OCI-LY3 (cell line): ENCODE measurements at regions not wholly inside any gene's neighbourhood (a gene's known extent, or its start where the extent isn't known, plus 50 kb on each side); places are given as distances from the start of the nearest gene placed in this dataset.

Experiments
- H2AFZ ChIP-seq: fragments of 200-600, 300-600 bp; shearing (Covaris generic); 2 replicates; pipeline ENCODE4 v1.6.0; 2014; ENCODE audit warnings: antibody characterized with exemption, low read depth, low read length
- H3K27ac ChIP-seq: fragments of 200-600, 300-600 bp; sonication (generic); 2 replicates; pipeline ENCODE4 v1.5.1; 2014; ENCODE audit warnings: mild to moderate bottlenecking, low read length, moderate library complexity, mixed read lengths
- H3K27me3 ChIP-seq: fragments of 200-600, 300-600 bp; sonication (generic); 2 replicates; pipeline ENCODE4 v1.6.1; 2014; ENCODE audit warnings: low read depth, low read length, mixed read lengths
- H3K36me3 ChIP-seq: fragments of 200-600, 300-600 bp; sonication (generic); replicated peaks from 2 replicates; pipeline ENCODE3; 2014; ENCODE audit warnings: low read depth, low read length, mixed read lengths
- H3K4me1 ChIP-seq: fragments of 300-600, 200-600 bp; sonication (generic); 2 replicates; pipeline ENCODE4 v1.6.1; 2014; ENCODE audit warnings: low read length, mixed read lengths
- H3K4me2 ChIP-seq: fragments of 200-600, 300-600 bp; sonication (generic); 2 replicates; pipeline ENCODE4 v1.6.1; 2014; ENCODE audit warnings: low read length, mixed read lengths
- H3K4me3 ChIP-seq: fragments of 300-600, 200-600 bp; sonication (generic); 2 replicates; pipeline ENCODE4 v1.5.1; 2014; ENCODE audit warnings: antibody characterized with exemption, mild to moderate bottlenecking, low read length, moderate library complexity
- H3K79me2 ChIP-seq: fragments of 300-600, 200-600 bp; shearing (Covaris generic); 2 replicates; pipeline ENCODE4 v1.6.1; 2014; ENCODE audit warnings: mild to moderate bottlenecking, low read length, mixed read lengths
- H3K9ac ChIP-seq: fragments of 300-600, 200-600 bp; shearing (Covaris generic); 2 replicates; pipeline ENCODE4 v1.6.0; 2014; ENCODE audit warnings: mild to moderate bottlenecking, low read length, moderate library complexity
- H3K9me3 ChIP-seq: fragments of 200-600, 300-600 bp; shearing (Covaris generic); 2 replicates; pipeline ENCODE4 v1.6.1; 2014; ENCODE audit warnings: low read length, mixed read lengths; ENCODE audit not compliant: insufficient read depth
- H4K20me1 ChIP-seq: fragments of 200-600, 300-600 bp; sonication (generic); 2 replicates; pipeline ENCODE4 v1.6.1; 2016; ENCODE audit warnings: low read length, mixed read lengths; ENCODE audit not compliant: insufficient read depth
- CTCF ChIP-seq: fragments of 200-600, 300-600 bp; sonication (generic); IDR thresholded peaks from 2 replicates; pipeline ENCODE4 v1.5.1; 2014; ENCODE audit warnings: antibody characterized with exemption, low read length, low read depth
- EZH2phosphoT487 ChIP-seq: fragments of 200-600 bp; shearing (Covaris generic); IDR thresholded peaks from 2 replicates; pipeline ENCODE4 v1.6.1; 2018; ENCODE audit warnings: antibody characterized with exemption, mixed run types, low read depth

DNA sequence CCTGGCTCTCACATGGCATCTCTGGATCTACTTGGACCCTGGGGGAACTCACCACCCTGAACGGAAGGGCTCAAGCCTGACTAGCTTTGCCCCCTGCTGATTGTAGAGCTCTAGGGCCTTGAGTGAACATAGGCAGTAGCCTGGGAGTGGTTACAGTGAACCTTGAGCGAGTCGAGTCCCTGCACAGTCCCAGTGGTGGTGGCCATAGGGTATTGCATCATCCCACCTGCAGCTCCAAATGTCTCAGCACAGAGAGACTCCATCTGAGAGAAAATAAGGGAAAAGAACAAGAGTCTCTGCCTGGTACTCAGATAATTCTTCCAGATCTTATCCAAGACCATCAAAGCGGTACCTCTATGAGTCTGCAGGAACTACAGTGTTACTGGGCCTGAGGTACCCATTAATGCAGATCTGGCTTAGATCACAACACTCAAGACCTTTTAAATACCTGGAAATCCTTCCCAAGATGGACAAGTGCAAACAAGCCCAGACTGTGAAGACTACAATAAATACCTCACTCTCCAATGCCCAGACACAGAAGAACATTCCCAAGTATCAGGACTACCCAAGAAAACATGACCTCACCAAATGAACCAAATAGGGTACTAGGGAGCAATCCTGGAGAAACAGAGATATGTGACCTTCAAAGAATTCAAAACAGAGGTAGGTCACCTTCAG is 167.5 kb upstream of the TET2 start:
- H3K9me3 ChIP-seq, result peaks cover 10% of the 10 kb centered on the region; the same call in 1 of the 2 replicates
- peaks cover 4% of the 10 kb centered on the region for H3K36me3 ChIP-seq
- H2AFZ ChIP-seq, result no peak overlapping the region
- no peaks in the 10 kb centered on the region for H4K20me1 ChIP-seq
- H3K4me3 ChIP-seq, result no peak overlapping the region
- H3K4me1 ChIP-seq, result no peaks in the 10 kb centered on the region
- no peak overlapping the region for H3K9ac ChIP-seq
- TF ChIP-seq EZH2phosphoT487 (no peak), CTCF (no peak)
- H3K79me2 ChIP-seq, result no peaks in the 10 kb centered on the region
- H3K27ac ChIP-seq, result no peak overlapping the region
- no peak overlapping the region for H3K4me2 ChIP-seq
- H3K27me3 ChIP-seq, result no peaks in the 10 kb centered on the region

DNA sequence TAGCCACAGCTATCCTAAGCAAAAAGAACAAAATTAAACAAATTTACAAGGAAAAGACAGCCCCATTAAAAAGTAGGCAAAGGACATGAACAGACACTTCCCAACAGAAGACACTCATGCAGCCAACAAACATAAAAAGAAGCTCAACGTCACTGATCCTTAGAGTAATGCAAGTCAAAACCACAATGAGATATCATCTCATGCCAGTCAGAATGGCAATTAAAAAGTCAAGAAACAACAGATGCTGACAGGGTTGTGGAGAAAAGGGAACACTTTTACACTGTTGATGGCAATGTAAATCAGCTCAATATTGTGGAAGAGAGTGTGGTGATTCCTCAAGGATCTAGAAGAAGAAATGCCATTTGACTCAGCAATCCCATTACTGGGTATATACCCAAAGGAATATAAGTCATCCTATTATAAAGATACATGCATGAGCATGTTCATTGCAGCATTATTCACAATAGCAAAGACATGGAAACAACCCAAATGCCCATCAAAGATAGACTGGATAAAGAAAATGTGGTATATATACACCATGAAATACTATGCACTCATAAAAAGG is 163.0 kb upstream of the TET2 start:
- Histone ChIP-seq H4K20me1 (no peaks in the 10 kb centered on the region), H3K9ac (no peak overlapping the region), H3K27ac (no peak overlapping the region), H3K36me3 (peaks cover 4% of the 10 kb centered on the region), H3K4me3 (no peak overlapping the region), H2AFZ (no peak overlapping the region), H3K9me3 (peaks cover 10% of the 10 kb centered on the region; the same call in 1 of the 2 replicates), H3K79me2 (no peaks in the 10 kb centered on the region), H3K4me1 (no peaks in the 10 kb centered on the region), H3K27me3 (no peaks in the 10 kb centered on the region), H3K4me2 (no peak overlapping the region)
- no peak for TF ChIP-seq EZH2phosphoT487
- TF ChIP-seq CTCF, result no peak

GRCh38 chr4:104986306-104986705 is 160.4 kb upstream of the TET2 start:
- no peak overlapping the region for H2AFZ ChIP-seq
- H3K27ac ChIP-seq, result no peak overlapping the region
- no peak for TF ChIP-seq EZH2phosphoT487
- no peak for TF ChIP-seq CTCF
- H4K20me1 ChIP-seq, result no peaks in the 10 kb centered on the region
- H3K27me3 ChIP-seq, result no peaks in the 10 kb centered on the region
- H3K4me1 ChIP-seq, result no peaks in the 10 kb centered on the region
- H3K36me3 ChIP-seq, result no peaks in the 10 kb centered on the region
- H3K4me2 ChIP-seq, result no peak overlapping the region
- no peaks in the 10 kb centered on the region for H3K79me2 ChIP-seq
- H3K9ac ChIP-seq, result no peak overlapping the region
- H3K9me3 ChIP-seq, result no peaks in the 10 kb centered on the region
- H3K4me3 ChIP-seq, result no peak overlapping the region

- H4K20me1 ChIP-seq, result no peaks in the 10 kb centered on the region
- H2AFZ ChIP-seq, result no peak overlapping the region
- H3K4me1 ChIP-seq, result no peaks in the 10 kb centered on the region
- no peak overlapping the region for H3K27ac ChIP-seq
- H3K27me3 ChIP-seq, result no peaks in the 10 kb centered on the region
- H3K4me2 ChIP-seq, result no peak overlapping the region
- no peaks in the 10 kb centered on the region for H3K36me3 ChIP-seq
- no peaks in the 10 kb centered on the region for H3K79me2 ChIP-seq
- H3K9ac ChIP-seq, result no peak overlapping the region
- no peaks in the 10 kb centered on the region for H3K9me3 ChIP-seq
- no peak for TF ChIP-seq EZH2phosphoT487
- TF ChIP-seq CTCF, result no peak
- no peak overlapping the region for H3K4me3 ChIP-seq
Measured at GRCh38 chr4:104989371-104989770, 157.3 kb upstream of the TET2 start.
